Heart left ventricle (tissue), 13 donors: ENCODE measurements at regions not wholly inside any gene's neighbourhood (a gene's known extent, or its start where the extent isn't known, plus 50 kb on each side); places are given as distances from the start of the nearest gene placed in this dataset.

Experiments used
- POLR2A ChIP-seq, 2 donors: fragments of 450-650 bp; IDR thresholded peaks; one replicate each; pipeline ENCODE4 v1.6.1; 2017; ENCODE audit warnings: antibody characterized with exemption in 2 of 2, mild to moderate bottlenecking in 2 of 2, moderate library complexity in 2 of 2
- TF ChIP-seq, protein P1 (sequence below), 12 donors: fragments of 200-600 bp; sonication (generic) in 4 of 12; IDR thresholded peaks; one replicate each; pipeline versions ENCODE4 v1.5.0 to v1.8.0; 2018 to 2022; ENCODE audit warnings: antibody characterized with exemption in 12 of 12, mild to moderate bottlenecking in 5 of 12
- donor health status: ischemic (EF 13 %, LVEDD 7.1; RV severe dilation, severe dysfunction).
- donor health status: DM: no; HTN: yes; CAD: no.
- donor health status: DM: no; HTN: no; CAD: no.
- donor health status: ischemic (EF 25% LVEDD 6.9; RV normal size, moderate dysfunction).
- donor health status: ischemic (EF 25% LVEDD 5.7; RV mildly dilated, moderate dysfunction).
- donor health status: ischemic (EF 35%, LVEDD 5.7; RV mildly dilated, moderate dysfunction).
- donor health status: nonischemic (EF 11% LVEDD 7.7; RV severe dilation, severe dysfunction).
- donor health status: DM: yes; HTN: yes; CAD: no.
- donor health status: PGD.
- donor health status: ischemic (EF 29% LVEDD 5.4; RV normal size, mild dysfunction).
- donor health status: nonischemic (EF 23%, LVEDD 6.1; RV moderate dilation, normal function).

DNA sequence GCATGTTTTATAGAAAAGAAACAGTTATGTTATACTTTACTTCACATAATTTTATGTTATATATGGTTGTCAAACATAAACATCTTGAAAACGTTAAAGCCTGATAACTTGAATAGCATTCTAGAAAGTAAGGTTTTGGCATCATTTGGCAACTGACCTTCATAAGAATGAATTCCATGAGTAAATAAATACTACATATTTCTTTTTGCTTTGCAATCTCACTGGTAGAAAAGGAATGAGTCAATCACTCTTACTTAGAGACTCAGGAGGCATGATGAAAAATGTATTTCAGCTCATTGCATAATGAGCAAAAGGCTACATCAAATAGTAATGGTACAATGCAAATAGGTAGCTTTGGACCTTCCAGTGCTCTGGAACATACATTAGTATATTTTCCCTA is 1381.9 kb downstream of the EFNB2 start:
- TF ChIP-seq, protein P1, sequence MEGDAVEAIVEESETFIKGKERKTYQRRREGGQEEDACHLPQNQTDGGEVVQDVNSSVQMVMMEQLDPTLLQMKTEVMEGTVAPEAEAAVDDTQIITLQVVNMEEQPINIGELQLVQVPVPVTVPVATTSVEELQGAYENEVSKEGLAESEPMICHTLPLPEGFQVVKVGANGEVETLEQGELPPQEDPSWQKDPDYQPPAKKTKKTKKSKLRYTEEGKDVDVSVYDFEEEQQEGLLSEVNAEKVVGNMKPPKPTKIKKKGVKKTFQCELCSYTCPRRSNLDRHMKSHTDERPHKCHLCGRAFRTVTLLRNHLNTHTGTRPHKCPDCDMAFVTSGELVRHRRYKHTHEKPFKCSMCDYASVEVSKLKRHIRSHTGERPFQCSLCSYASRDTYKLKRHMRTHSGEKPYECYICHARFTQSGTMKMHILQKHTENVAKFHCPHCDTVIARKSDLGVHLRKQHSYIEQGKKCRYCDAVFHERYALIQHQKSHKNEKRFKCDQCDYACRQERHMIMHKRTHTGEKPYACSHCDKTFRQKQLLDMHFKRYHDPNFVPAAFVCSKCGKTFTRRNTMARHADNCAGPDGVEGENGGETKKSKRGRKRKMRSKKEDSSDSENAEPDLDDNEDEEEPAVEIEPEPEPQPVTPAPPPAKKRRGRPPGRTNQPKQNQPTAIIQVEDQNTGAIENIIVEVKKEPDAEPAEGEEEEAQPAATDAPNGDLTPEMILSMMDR (IDR thresholded peaks at IDR 0.05): no peak
- TF ChIP-seq POLR2A (IDR thresholded peaks at IDR 0.05): no peak
